K562 (cell line): ENCODE measurements at regions not wholly inside any gene's neighbourhood (a gene's known extent, or its start where the extent isn't known, plus 50 kb on each side); places are given as distances from the start of the nearest gene placed in this dataset.
"Not testable (repeated sequence)": the region's sequence is repeated elsewhere in the genome, so short reads cannot be mapped to it uniquely, and the experiment has no call there.

Source experiments
- ATAC-seq: fragments of 200-7000 bp; cut with Tn5 transposase; 3 replicates; pipeline ENCODE4 v1.9.1; 2020; ENCODE audit warnings: moderate library complexity
- BruUV-seq: library from RNA; stranded (reverse); fragments of 400-500 nt; replicated peaks from 2 replicates; lab custom pipeline; 2021; lab: Mats Ljungman, UMichigan
- CTCF ChIA-PET: fragments of 300-600 bp; formaldehyde crosslinking; extraction: SDS; loops from one replicate; lab custom pipeline; 2021; ENCODE audit warnings: low intra/inter-chr PET ratio; lab: Yijun Ruan, JAX
- POLR2A ChIA-PET: fragments of 300-600, 350-650 bp; sonication (Branson Sonifier 250); formaldehyde crosslinking; extraction: SDS; loops from one replicate; lab custom pipeline; 2021; ENCODE audit warnings: antibody characterized with exemption, inconsistent platforms; lab: Yijun Ruan, JAX
- DNase-seq, 4 experiments: peaks; one replicate each; pipeline versions ENCODE4 v3.0.0 to v3.0.0-alpha.2; 2011 to 2018; ENCODE audit warnings: low spot score in 3 of 4, mixed read lengths in 3 of 4; ENCODE audit errors: extremely low read depth in 1 of 4
- FAIRE-seq: peaks from 2 replicates; lab custom pipeline; 2011; peaks lifted over from hg19 to GRCh38; lab: Jason Lieb, UNC
- H2AFZ ChIP-seq: 2 replicates; pipeline ENCODE4 v1.6.0; 2011; ENCODE audit warnings: low read depth, low read length, control low read depth, inconsistent platforms
- H3K27ac ChIP-seq: fragments of 200-600 bp; 3 replicates; pipeline ENCODE4 v1.8.0; 2011; ENCODE audit warnings: low read depth, mild to moderate bottlenecking, control low read depth, inconsistent platforms, low read length, moderate library complexity, mixed read lengths; ENCODE audit errors: extremely low read depth
- H3K27me3 ChIP-seq, 2 experiments: fragments of 300-600 bp in 1 of 2; 2 replicates in 1 of 2; 3 replicates in 1 of 2; pipeline versions ENCODE4 v1.6.0 to v1.8.0; 2011; ENCODE audit warnings: inconsistent platforms in 2 of 2, low read length in 2 of 2, mild to moderate bottlenecking in 1 of 2, mixed read lengths in 1 of 2, moderate library complexity in 1 of 2; ENCODE audit not compliant: control insufficient read depth in 2 of 2, insufficient read depth in 2 of 2
- H3K36me3 ChIP-seq: fragments of 300-600 bp; 3 replicates; pipeline ENCODE4 v1.8.0; 2011; ENCODE audit warnings: mild to moderate bottlenecking, low read length, inconsistent platforms; ENCODE audit not compliant: control insufficient read depth, insufficient read depth
- H3K4me1 ChIP-seq, 2 experiments: fragments of 200-600 bp in 1 of 2; replicated peaks in 1 of 2; 2 replicates in 1 of 2; 3 replicates in 1 of 2; pipeline versions ENCODE4 v1.5.1 to v1.8.0; 2011; ENCODE audit warnings: inconsistent platforms in 2 of 2, low read length in 2 of 2, mild to moderate bottlenecking in 1 of 2, mixed read lengths in 1 of 2, moderate library complexity in 1 of 2; ENCODE audit not compliant: control insufficient read depth in 2 of 2, insufficient read depth in 2 of 2
- H3K4me2 ChIP-seq: 2 replicates; pipeline ENCODE4 v1.6.1; 2011; ENCODE audit warnings: low read length, control low read depth, inconsistent platforms, mixed read lengths; ENCODE audit not compliant: insufficient read depth
- H3K4me3 ChIP-seq: fragments of 200-600 bp; sonication (generic), shearing (Covaris generic); 2 replicates; pipeline ENCODE4 v1.5.1; 2016; ENCODE audit warnings: control low read depth, inconsistent platforms
- H3K79me2 ChIP-seq: fragments of 200-600 bp; 3 replicates; pipeline ENCODE4 v1.8.0; 2011; ENCODE audit warnings: low read length, inconsistent platforms; ENCODE audit not compliant: control insufficient read depth, insufficient read depth
- H3K9ac ChIP-seq, 2 experiments: 2 replicates each; pipeline versions ENCODE4 v1.6.0 to v1.6.1; 2011; ENCODE audit warnings: low read depth in 2 of 2, low read length in 2 of 2, control low read depth in 1 of 2, inconsistent platforms in 1 of 2, mild to moderate bottlenecking in 1 of 2, mixed read lengths in 1 of 2; ENCODE audit not compliant: insufficient read depth in 1 of 2
- H3K9me1 ChIP-seq: one replicate; pipeline ENCODE4 v1.6.0; 2011; ENCODE audit warnings: inconsistent platforms, mild to moderate bottlenecking, low read length, moderate library complexity; ENCODE audit not compliant: control insufficient read depth, insufficient read depth
- H3K9me3 ChIP-seq: replicated peaks from 2 replicates; pipeline ENCODE4 v1.5.1; 2011; ENCODE audit warnings: low read depth, low read length, inconsistent platforms; ENCODE audit not compliant: control insufficient read depth, insufficient read depth
- H4K20me1 ChIP-seq: replicated peaks from 2 replicates; pipeline ENCODE4 v1.6.1; 2011; ENCODE audit warnings: low read length, inconsistent platforms, mixed read lengths; ENCODE audit not compliant: control insufficient read depth, insufficient read depth
- CTBP1 ChIP-seq: fragments of 450-650 bp; IDR thresholded peaks from 2 replicates; pipeline ENCODE4 v1.6.1; 2016; ENCODE audit warnings: borderline replicate concordance
- CTCF ChIP-seq, 3 experiments: IDR thresholded peaks in 2 of 3; conservative IDR thresholded peaks in 1 of 3; 2 replicates each; pipeline ENCODE4 v1.5.1; 2011 to 2012; ENCODE audit warnings: low read length in 3 of 3, mild to moderate bottlenecking in 3 of 3, control low read depth in 2 of 3, improper control_type of control experiment in 1 of 3, inconsistent platforms in 1 of 3, low read depth in 1 of 3, mixed read lengths in 1 of 3, moderate library complexity in 1 of 3; ENCODE audit not compliant: insufficient read depth in 2 of 3
- EGR1 ChIP-seq: fragments of 450-650 bp; conservative IDR thresholded peaks from 2 replicates; pipeline ENCODE4 v1.6.1; 2017; ENCODE audit warnings: mild to moderate bottlenecking
- SRF ChIP-seq, 2 experiments: fragments of 250-450, 450-650 bp in 1 of 2; sonication (Bioruptor Pico) in 1 of 2; sonication (generic) in 1 of 2; formaldehyde crosslinking; IDR thresholded peaks; 2 replicates each; pipeline versions ENCODE4 v1.5.0 to v1.5.1; 2020 to 2022; ENCODE audit warnings: mild to moderate bottlenecking in 1 of 2, missing genetic modification reagents in 1 of 2
- ZNF384 ChIP-seq: IDR thresholded peaks from 2 replicates; pipeline ENCODE4 v1.6.1; 2012; ENCODE audit warnings: low read depth, low read length, improper control_type of control experiment
- WGBS: fragments of 100-300 bp; shearing (Covaris generic); methylation state at CpG from one replicate; pipeline ENCODE4 v1.1.6; 2016; ENCODE audit warnings: low coverage, mixed read lengths; ENCODE audit not compliant: insufficient coverage; ENCODE audit errors: missing lambda C conversion rate; 5-methylcytosine and 5-hydroxymethylcytosine counted together
- in situ Hi-C: fragments of 300-500 bp; cut with MboI; formaldehyde crosslinking; loops from 4 replicates; pipeline ENCODE4 v1.15.0; 2018; ENCODE audit warnings: inconsistent platforms, mixed read lengths
- intact Hi-C: fragments of 100-400 bp; cut with micrococcal nuclease; formaldehyde crosslinking; loops from 2 replicates; pipeline ENCODE4 v1.14.2; 2022

- H3K9me3 ChIP-seq, H3K27ac ChIP-seq, H3K4me2 ChIP-seq, H3K9ac ChIP-seq, intact Hi-C loops, in situ Hi-C loops, FAIRE-seq, CTCF ChIA-PET, H3K4me3 ChIP-seq, H2AFZ ChIP-seq, POLR2A ChIA-PET, DNase-seq, H3K9me1 ChIP-seq, ATAC-seq, BruUV-seq, H4K20me1 ChIP-seq, H3K27me3 ChIP-seq, H3K4me1 ChIP-seq, H3K79me2 ChIP-seq, H3K36me3 ChIP-seq: not testable (repeated sequence)
- peak; percentile 64 for TF ChIP-seq EGR1
- 82% methylated on average over 1 of the region's 1 CpG for WGBS
Measured at GRCh38 chr20:30632773-30633172, 624.7 kb upstream of the DEFB115 start.

GRCh38 chr20:30641522-30641921 lies 615.9 kb upstream of the DEFB115 start:
- BruUV-seq, in situ Hi-C loops, H3K9me1 ChIP-seq, POLR2A ChIA-PET, H3K9ac ChIP-seq, H3K4me1 ChIP-seq, H2AFZ ChIP-seq, H3K4me3 ChIP-seq, H4K20me1 ChIP-seq, H3K36me3 ChIP-seq, H3K4me2 ChIP-seq, H3K27ac ChIP-seq, H3K9me3 ChIP-seq, FAIRE-seq, H3K79me2 ChIP-seq, H3K27me3 ChIP-seq, CTCF ChIA-PET, intact Hi-C loops, ATAC-seq: not testable (repeated sequence)
- peak in 1 of 4 experiments; percentile 12 for DNase-seq
- TF ChIP-seq ZNF384: peak; percentile 88
- TF ChIP-seq CTCF (IDR thresholded peaks at IDR 0.05 in 2 of 3, conservative IDR thresholded peaks at IDR 0.05 in 1 of 3; ENCODE audit: insufficient read depth in 2 of 3, low read depth in 1 of 3, low read length in 3 of 3): peak in 1 of 3 experiments; percentile 13; a peak in 1 of 6 replicates
- peak; percentile 30; the same call in 1 of the 2 replicates for TF ChIP-seq CTBP1
- TF ChIP-seq SRF (CRISPR knock-in tag; IDR thresholded peaks at IDR 0.05): peak in 1 of 2 experiments; percentile 89; a peak in 2 of 4 replicates
- WGBS: 17% methylated on average over 4 of the region's 4 CpGs
